ENCODE measurements at regions not wholly inside any gene's neighbourhood (a gene's known extent, or its start where the extent isn't known, plus 50 kb on each side); places are given as distances from the start of the nearest gene placed in this dataset.

DNA sequence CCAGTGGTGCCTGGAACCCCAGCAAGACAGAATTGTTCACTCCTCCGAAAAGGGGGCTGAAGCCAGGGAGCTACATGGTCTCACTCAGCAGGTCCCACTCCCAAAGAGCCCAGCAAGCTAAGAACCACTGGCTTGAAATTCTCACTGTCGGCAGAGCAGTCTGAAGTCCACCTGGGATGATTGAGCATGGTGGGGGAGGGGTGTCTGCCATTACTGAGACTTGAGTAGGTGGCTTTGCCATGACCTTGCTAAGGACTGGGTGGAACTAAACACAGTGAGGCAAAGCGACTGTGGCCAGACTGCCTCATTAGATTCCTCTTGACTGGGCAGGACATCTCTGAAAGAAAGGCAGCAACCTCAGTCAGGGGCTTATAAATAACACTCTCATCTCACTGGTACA, 122.6 kb upstream of the ZC4H2 start:
- TF ChIP-seq JUN (IDR thresholded peaks at IDR 0.05; ENCODE audit: borderline replicate concordance, insufficient read depth, insufficient read length, low read depth) (no peak), EZH2 (IDR thresholded peaks at IDR 0.05; ENCODE audit: borderline replicate concordance, low read depth, low read length, severe bottlenecking) (no peak), MYC (IDR thresholded peaks at IDR 0.05; ENCODE audit: low read depth, low read length) (no peak), POLR2AphosphoS5 (IDR thresholded peaks at IDR 0.05; ENCODE audit: insufficient read depth, low read depth, low read length) (no peak), FOS (IDR thresholded peaks at IDR 0.05; ENCODE audit: borderline replicate concordance, insufficient read depth, low read length) (no peak), POLR2A (IDR thresholded peaks at IDR 0.05; ENCODE audit: low read depth, low read length) (no peak), GATA2 (IDR thresholded peaks at IDR 0.05; ENCODE audit: insufficient read depth, insufficient read length, low read depth, low read length) (no peak)
- TF ChIP-seq, protein P1, sequence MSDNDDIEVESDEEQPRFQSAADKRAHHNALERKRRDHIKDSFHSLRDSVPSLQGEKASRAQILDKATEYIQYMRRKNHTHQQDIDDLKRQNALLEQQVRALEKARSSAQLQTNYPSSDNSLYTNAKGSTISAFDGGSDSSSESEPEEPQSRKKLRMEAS (IDR thresholded peaks at IDR 0.05; ENCODE audit: insufficient read depth, insufficient read length): no peak
- TF ChIP-seq, protein P2, sequence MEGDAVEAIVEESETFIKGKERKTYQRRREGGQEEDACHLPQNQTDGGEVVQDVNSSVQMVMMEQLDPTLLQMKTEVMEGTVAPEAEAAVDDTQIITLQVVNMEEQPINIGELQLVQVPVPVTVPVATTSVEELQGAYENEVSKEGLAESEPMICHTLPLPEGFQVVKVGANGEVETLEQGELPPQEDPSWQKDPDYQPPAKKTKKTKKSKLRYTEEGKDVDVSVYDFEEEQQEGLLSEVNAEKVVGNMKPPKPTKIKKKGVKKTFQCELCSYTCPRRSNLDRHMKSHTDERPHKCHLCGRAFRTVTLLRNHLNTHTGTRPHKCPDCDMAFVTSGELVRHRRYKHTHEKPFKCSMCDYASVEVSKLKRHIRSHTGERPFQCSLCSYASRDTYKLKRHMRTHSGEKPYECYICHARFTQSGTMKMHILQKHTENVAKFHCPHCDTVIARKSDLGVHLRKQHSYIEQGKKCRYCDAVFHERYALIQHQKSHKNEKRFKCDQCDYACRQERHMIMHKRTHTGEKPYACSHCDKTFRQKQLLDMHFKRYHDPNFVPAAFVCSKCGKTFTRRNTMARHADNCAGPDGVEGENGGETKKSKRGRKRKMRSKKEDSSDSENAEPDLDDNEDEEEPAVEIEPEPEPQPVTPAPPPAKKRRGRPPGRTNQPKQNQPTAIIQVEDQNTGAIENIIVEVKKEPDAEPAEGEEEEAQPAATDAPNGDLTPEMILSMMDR (IDR thresholded peaks at IDR 0.05; ENCODE audit: extremely low read depth in 1 of 2, insufficient read depth in 1 of 2, low read depth in 1 of 2, low read length in 2 of 2): no peak
- no peaks in the 10 kb centered on the region for H4K20me1 ChIP-seq (replicated peaks; ENCODE audit: control insufficient read depth, extremely low read depth, insufficient read depth, low read length)
- no peak overlapping the region for H2AFZ ChIP-seq (ENCODE audit: low read depth, low read length)
- H3K9me3 ChIP-seq (replicated peaks; ENCODE audit: control insufficient read depth, insufficient read depth, low read length): no peaks in the 10 kb centered on the region
- H3K79me2 ChIP-seq (ENCODE audit: control insufficient read depth, insufficient read depth, low read length): no peaks in the 10 kb centered on the region
- dilution Hi-C loops (cut with MboI; ENCODE audit: extremely low pct_ligation_motif_present, low sequenced_read_pairs) (no loop called here), intact Hi-C loops (cut with micrococcal nuclease) (no loop called here)
- no peaks in the 10 kb centered on the region for H3K27me3 ChIP-seq (ENCODE audit: control insufficient read depth in 2 of 2, insufficient read depth in 2 of 2, low read length in 2 of 2)
- no peak overlapping the region for H3K4me2 ChIP-seq (ENCODE audit: insufficient read depth, low read length)
- H3K27ac ChIP-seq (ENCODE audit: insufficient read depth, low read depth, low read length): no peak overlapping the region
- no peaks in the 10 kb centered on the region for H3K9me1 ChIP-seq (replicated peaks; ENCODE audit: control insufficient read depth, extremely low read depth, insufficient read depth, low read length)
- CTCF ChIA-PET: no interaction called here
- POLR2A ChIA-PET: no interaction called here
- no peaks in the 10 kb centered on the region for H3K36me3 ChIP-seq (ENCODE audit: control insufficient read depth in 2 of 2, extremely low read depth in 1 of 2, insufficient read depth in 2 of 2, low read length in 2 of 2)
- no TSS peak for BruUV-seq (replicated peaks)
- no peak overlapping the region for H3K9ac ChIP-seq (replicated peaks; ENCODE audit: extremely low read depth, insufficient read depth, low read length)
- no peaks in the 10 kb centered on the region for H3K4me1 ChIP-seq (ENCODE audit: control insufficient read depth, extremely low read depth, insufficient read depth, low read length)
- H3K4me3 ChIP-seq (replicated peaks in 1 of 3; ENCODE audit: insufficient read depth in 1 of 3, low read depth in 1 of 3, low read length in 3 of 3): no peak overlapping the region
- FAIRE-seq (no peak), DNase-seq (ENCODE audit: low read depth, low spot score) (no peak)

Measured in endothelial cell of umbilical vein (primary cell).